ENCODE measurements at regions not wholly inside any gene's neighbourhood (a gene's known extent, or its start where the extent isn't known, plus 50 kb on each side); places are given as distances from the start of the nearest gene placed in this dataset.

DNA sequence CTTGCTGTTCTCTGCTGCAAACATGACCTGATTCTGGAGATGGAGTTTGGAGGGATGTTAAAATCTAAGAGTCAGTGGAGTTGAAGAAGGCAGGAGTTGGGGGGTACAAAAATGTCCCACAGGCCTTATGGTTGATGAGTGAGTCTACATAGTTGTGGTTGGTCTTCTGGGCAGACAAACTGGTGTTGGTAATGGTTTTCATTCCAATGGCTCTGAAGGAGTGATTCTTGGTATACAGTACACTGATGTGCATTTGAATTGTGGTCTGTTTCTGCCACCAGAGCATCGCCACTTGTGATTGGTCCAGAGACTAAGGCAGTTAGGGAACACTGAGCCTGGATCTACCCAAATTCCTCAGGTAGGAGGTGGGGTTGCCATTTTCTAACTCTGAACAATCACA, 514.1 kb upstream of the CFAP20DC start:
- Histone ChIP-seq H3K9me3 (ENCODE audit: low read length) (no peaks in the 10 kb centered on the region), H3K27me3 (ENCODE audit: insufficient read depth, low read depth, low read length) (no peaks in the 10 kb centered on the region), H3K4me2 (ENCODE audit: low read length) (no peak overlapping the region), H3K27ac (ENCODE audit: low read length) (no peak overlapping the region), H3K36me3 (ENCODE audit: insufficient read depth, low read length) (no peaks in the 10 kb centered on the region), H4K20me1 (ENCODE audit: insufficient read depth) (no peaks in the 10 kb centered on the region), H3K79me2 (replicated peaks; ENCODE audit: insufficient read depth, low read length) (no peaks in the 10 kb centered on the region), H3K9ac (ENCODE audit: low read length) (no peak overlapping the region), H3K4me3 (ENCODE audit: low read length) (no peak overlapping the region), H2AFZ (ENCODE audit: low read depth, low read length) (no peak overlapping the region), H3K9me2 (ENCODE audit: insufficient read depth, low read length) (no peaks in the 10 kb centered on the region), H3F3A (ENCODE audit: insufficient read depth, low read length, poor library complexity, severe bottlenecking) (no peaks in the 10 kb centered on the region)
- no peak for TF ChIP-seq EZH2 (IDR thresholded peaks at IDR 0.05; ENCODE audit: borderline replicate concordance, insufficient read depth, low read length, poor library complexity, severe bottlenecking)
- no peak for TF ChIP-seq RAD21 (conservative IDR thresholded peaks at IDR 0.05)
- TF ChIP-seq POLR2AphosphoS5 (IDR thresholded peaks at IDR 0.05) = no peak
- TF ChIP-seq SMC3 (conservative IDR thresholded peaks at IDR 0.05; ENCODE audit: poor library complexity) = no peak
- TF ChIP-seq TAF1 (IDR thresholded peaks at IDR 0.05; ENCODE audit: low read depth) = no peak
- no peak for TF ChIP-seq REST (IDR thresholded peaks at IDR 0.05; ENCODE audit: borderline replicate concordance)
- no peak for TF ChIP-seq CTCF (IDR thresholded peaks at IDR 0.05; ENCODE audit: poor library complexity, severe bottlenecking)
- no peak for TF ChIP-seq EP300 (conservative IDR thresholded peaks at IDR 0.05; ENCODE audit: poor library complexity, severe bottlenecking)
- TF ChIP-seq MXI1 (conservative IDR thresholded peaks at IDR 0.05; ENCODE audit: poor library complexity, severe bottlenecking) = no peak

GRCh38 chr3:59563072-59563605, 513.3 kb upstream of the CFAP20DC start:
- Histone ChIP-seq H3K27ac (ENCODE audit: low read length) (no peak overlapping the region), H3K79me2 (replicated peaks; ENCODE audit: insufficient read depth, low read length) (no peaks in the 10 kb centered on the region), H3K9me3 (ENCODE audit: low read length) (no peaks in the 10 kb centered on the region), H3K9me2 (ENCODE audit: insufficient read depth, low read length) (no peaks in the 10 kb centered on the region), H3K27me3 (ENCODE audit: insufficient read depth, low read depth, low read length) (no peaks in the 10 kb centered on the region), H3K9ac (ENCODE audit: low read length) (no peak overlapping the region), H2AFZ (ENCODE audit: low read depth, low read length) (no peak overlapping the region), H3K4me3 (ENCODE audit: low read length) (no peak overlapping the region), H4K20me1 (ENCODE audit: insufficient read depth) (no peaks in the 10 kb centered on the region), H3K4me2 (ENCODE audit: low read length) (no peak overlapping the region), H3K36me3 (ENCODE audit: insufficient read depth, low read length) (no peaks in the 10 kb centered on the region), H3F3A (ENCODE audit: insufficient read depth, low read length, poor library complexity, severe bottlenecking) (no peaks in the 10 kb centered on the region)
- TF ChIP-seq EP300 (conservative IDR thresholded peaks at IDR 0.05; ENCODE audit: poor library complexity, severe bottlenecking) (no peak), SMC3 (conservative IDR thresholded peaks at IDR 0.05; ENCODE audit: poor library complexity) (no peak), CTCF (IDR thresholded peaks at IDR 0.05; ENCODE audit: poor library complexity, severe bottlenecking) (no peak), TAF1 (IDR thresholded peaks at IDR 0.05; ENCODE audit: low read depth) (no peak), RAD21 (conservative IDR thresholded peaks at IDR 0.05) (no peak), EZH2 (IDR thresholded peaks at IDR 0.05; ENCODE audit: borderline replicate concordance, insufficient read depth, low read length, poor library complexity, severe bottlenecking) (no peak), POLR2AphosphoS5 (IDR thresholded peaks at IDR 0.05) (no peak), REST (IDR thresholded peaks at IDR 0.05; ENCODE audit: borderline replicate concordance) (no peak), MXI1 (conservative IDR thresholded peaks at IDR 0.05; ENCODE audit: poor library complexity, severe bottlenecking) (no peak)

All from neural cell (in vitro differentiated cells).